ENCODE measurements at regions not wholly inside any gene's neighbourhood (a gene's known extent, or its start where the extent isn't known, plus 50 kb on each side); places are given as distances from the start of the nearest gene placed in this dataset.

GRCh38 chr16:48949636-48950035 is 332.0 kb downstream of the CBLN1 start:
- DNase-seq (ENCODE audit: low read depth in 4 of 4, low spot score in 1 of 4): no peak

- DNase-seq (ENCODE audit: low read depth in 4 of 4, low spot score in 1 of 4): no peak
Measured at GRCh38 chr16:48948911-48949310, 332.7 kb downstream of the CBLN1 start.

- DNase-seq (ENCODE audit: low read depth in 4 of 4, low spot score in 1 of 4): no peak
Measured at GRCh38 chr16:48947371-48947713, 334.3 kb downstream of the CBLN1 start.

- no peak for DNase-seq (ENCODE audit: low read depth in 4 of 4, low spot score in 1 of 4)
Measured at GRCh38 chr16:48946686-48947370, 334.8 kb downstream of the CBLN1 start.

GRCh38 chr16:48942996-48943395 is 333.0 kb upstream of the N4BP1 start:
- DNase-seq (ENCODE audit: low read depth in 4 of 4, low spot score in 1 of 4): no peak

- no peak for DNase-seq (ENCODE audit: low read depth in 4 of 4, low spot score in 1 of 4)
Measured at GRCh38 chr16:48936811-48937210, 326.8 kb upstream of the N4BP1 start.

- DNase-seq (ENCODE audit: low read depth in 4 of 4, low spot score in 1 of 4): no peak
Measured at GRCh38 chr16:48932216-48932855, 322.4 kb upstream of the N4BP1 start.

GRCh38 chr16:48930951-48931553 is 321.1 kb upstream of the N4BP1 start:
- DNase-seq (ENCODE audit: low read depth in 4 of 4, low spot score in 1 of 4): no peak

- no peak for DNase-seq (ENCODE audit: low read depth in 4 of 4, low spot score in 1 of 4)
Measured at GRCh38 chr16:48919791-48920190, 309.8 kb upstream of the N4BP1 start.

- no peak for DNase-seq (ENCODE audit: low read depth in 4 of 4, low spot score in 1 of 4)
Measured at GRCh38 chr16:48918520-48919258, 308.7 kb upstream of the N4BP1 start.

GRCh38 chr16:48916566-48916965 is 306.6 kb upstream of the N4BP1 start:
- DNase-seq (ENCODE audit: low read depth in 4 of 4, low spot score in 1 of 4): no peak

- no peak for DNase-seq (ENCODE audit: low read depth in 4 of 4, low spot score in 1 of 4)
Measured at GRCh38 chr16:48914070-48914469, 304.1 kb upstream of the N4BP1 start.

GRCh38 chr16:48913384-48913783 is 303.4 kb upstream of the N4BP1 start:
- DNase-seq (ENCODE audit: low read depth in 4 of 4, low spot score in 1 of 4): no peak

GRCh38 chr16:48912360-48912759 is 302.4 kb upstream of the N4BP1 start:
- no peak for DNase-seq (ENCODE audit: low read depth in 4 of 4, low spot score in 1 of 4)

- DNase-seq (ENCODE audit: low read depth in 4 of 4, low spot score in 1 of 4): no peak
Measured at GRCh38 chr16:48911700-48912099, 301.7 kb upstream of the N4BP1 start.

- DNase-seq (ENCODE audit: low read depth in 4 of 4, low spot score in 1 of 4): no peak
Measured at GRCh38 chr16:48910214-48910613, 300.2 kb upstream of the N4BP1 start.

- DNase-seq (ENCODE audit: low read depth in 4 of 4, low spot score in 1 of 4): no peak
Measured at GRCh38 chr16:48909231-48909630, 299.3 kb upstream of the N4BP1 start.

- no peak for DNase-seq (ENCODE audit: low read depth in 4 of 4, low spot score in 1 of 4)
Measured at GRCh38 chr16:48907906-48908634, 298.1 kb upstream of the N4BP1 start.

GRCh38 chr16:48905632-48906505 is 295.9 kb upstream of the N4BP1 start:
- no peak for DNase-seq (ENCODE audit: low read depth in 4 of 4, low spot score in 1 of 4)

GRCh38 chr16:48904333-48904732 is 294.4 kb upstream of the N4BP1 start:
- DNase-seq (ENCODE audit: low read depth in 4 of 4, low spot score in 1 of 4): no peak

Measured in stimulated activated CD4-positive, alpha-beta T cell treated with anti-CD3 and anti-CD28 coated beads, Interleukin-1b, Interleukin-23, amount 100 ng/mL, for 24 hours (primary cell).